ENCODE measurements at regions not wholly inside any gene's neighbourhood (a gene's known extent, or its start where the extent isn't known, plus 50 kb on each side); places are given as distances from the start of the nearest gene placed in this dataset.

- Histone ChIP-seq H3K27ac (ENCODE audit: low read length in 2 of 2) (no peak overlapping the region), H3K9ac (ENCODE audit: low read length) (no peak overlapping the region), H4K20me1 (ENCODE audit: control insufficient read depth, insufficient read depth, low read length, poor library complexity, severe bottlenecking) (no peaks in the 10 kb centered on the region), H3K4me3 (ENCODE audit: control extremely low read depth in 1 of 5, extremely low read depth in 1 of 5, insufficient read depth in 1 of 5, low read depth in 2 of 5, low read length in 4 of 5) (no peak overlapping the region), H3K4me1 (ENCODE audit: control insufficient read depth in 2 of 2, insufficient read depth in 2 of 2, low read length in 2 of 2) (no peaks in the 10 kb centered on the region), H3K4me2 (replicated peaks; ENCODE audit: low read depth, low read length, poor library complexity, severe bottlenecking) (no peak overlapping the region), H3K36me3 (replicated peaks in 1 of 2; ENCODE audit: control extremely low read depth in 1 of 2, control insufficient read depth in 1 of 2, extremely low read depth in 1 of 2, insufficient read depth in 2 of 2, low read length in 1 of 2) (no peaks in the 10 kb centered on the region), H3K79me2 (ENCODE audit: control insufficient read depth, insufficient read depth, low read length) (no peaks in the 10 kb centered on the region), H2AFZ (ENCODE audit: insufficient read depth, low read depth, low read length, poor library complexity, severe bottlenecking) (no peak overlapping the region), H3K9me3 (ENCODE audit: control extremely low read depth in 1 of 3, control insufficient read depth in 2 of 3, insufficient read depth in 1 of 3, low read length in 2 of 3) (peaks cover 0 to 4% (median 0%) of the 10 kb centered on the region in 3 donors), H3K27me3 (replicated peaks in 1 of 4; ENCODE audit: control extremely low read depth in 1 of 4, control insufficient read depth in 3 of 4, insufficient read depth in 4 of 4, low read length in 3 of 4) (no peaks in the 10 kb centered on the region)
- TF ChIP-seq EZH2 (IDR thresholded peaks at IDR 0.05; ENCODE audit: borderline replicate concordance, insufficient read depth, low read depth, low read length, poor library complexity, severe bottlenecking) (no peak), CTCF (IDR thresholded peaks at IDR 0.05) (no peak)
- Mint-ChIP-seq H3K4me1 (no peaks in the 10 kb centered on the region), H3K27me3 (no peaks in the 10 kb centered on the region), H3K27ac (no peak overlapping the region), H3K4me3 (no peak overlapping the region), H3K9me3 (ENCODE audit: insufficient read depth) (no peaks in the 10 kb centered on the region)
- ChIA-PET POLR2A (no interaction called here), CTCF (no interaction called here)
- DNase-seq (no peak), ATAC-seq (ENCODE audit: low read depth) (no peak)
- no CpG with 5 or more reads among the region's 1 CpG for WGBS (ENCODE audit: insufficient coverage)
- intact Hi-C loops (cut with micrococcal nuclease) = no loop called here
These were observed 161.4 kb upstream of the GIMD1 start for GRCh38 chr4:106530024-106530361.

- intact Hi-C loops (cut with micrococcal nuclease) = no loop called here
- H3K4me3 Mint-ChIP-seq = no peak overlapping the region
- peaks cover 0 to 4% (median 0%) of the 10 kb centered on the region in 3 donors for H3K9me3 ChIP-seq (ENCODE audit: control extremely low read depth in 1 of 3, control insufficient read depth in 2 of 3, insufficient read depth in 1 of 3, low read length in 2 of 3)
- H3K4me1 ChIP-seq (ENCODE audit: control insufficient read depth in 2 of 2, insufficient read depth in 2 of 2, low read length in 2 of 2) = no peaks in the 10 kb centered on the region
- TF ChIP-seq EZH2 (IDR thresholded peaks at IDR 0.05; ENCODE audit: borderline replicate concordance, insufficient read depth, low read depth, low read length, poor library complexity, severe bottlenecking) = no peak
- no peak for TF ChIP-seq CTCF (IDR thresholded peaks at IDR 0.05)
- no peaks in the 10 kb centered on the region for H3K4me1 Mint-ChIP-seq
- no peaks in the 10 kb centered on the region for H4K20me1 ChIP-seq (ENCODE audit: control insufficient read depth, insufficient read depth, low read length, poor library complexity, severe bottlenecking)
- H3K79me2 ChIP-seq (ENCODE audit: control insufficient read depth, insufficient read depth, low read length) = no peaks in the 10 kb centered on the region
- no peak overlapping the region for H3K4me2 ChIP-seq (replicated peaks; ENCODE audit: low read depth, low read length, poor library complexity, severe bottlenecking)
- CTCF ChIA-PET = no interaction called here
- 78% methylated on average over 1 of the region's 2 CpGs for WGBS (ENCODE audit: insufficient coverage)
- no peaks in the 10 kb centered on the region for H3K27me3 Mint-ChIP-seq
- POLR2A ChIA-PET = no interaction called here
- H3K9me3 Mint-ChIP-seq (ENCODE audit: insufficient read depth) = no peaks in the 10 kb centered on the region
- ATAC-seq (ENCODE audit: low read depth) = no peak
- H3K9ac ChIP-seq (ENCODE audit: low read length) = no peak overlapping the region
- DNase-seq = no peak
- H3K27ac Mint-ChIP-seq = no peak overlapping the region
- H3K27me3 ChIP-seq (replicated peaks in 1 of 4; ENCODE audit: control extremely low read depth in 1 of 4, control insufficient read depth in 3 of 4, insufficient read depth in 4 of 4, low read length in 3 of 4) = no peaks in the 10 kb centered on the region
- H3K27ac ChIP-seq (ENCODE audit: low read length in 2 of 2) = no peak overlapping the region
- H3K4me3 ChIP-seq (ENCODE audit: control extremely low read depth in 1 of 5, extremely low read depth in 1 of 5, insufficient read depth in 1 of 5, low read depth in 2 of 5, low read length in 4 of 5) = no peak overlapping the region
- no peak overlapping the region for H2AFZ ChIP-seq (ENCODE audit: insufficient read depth, low read depth, low read length, poor library complexity, severe bottlenecking)
- H3K36me3 ChIP-seq (replicated peaks in 1 of 2; ENCODE audit: control extremely low read depth in 1 of 2, control insufficient read depth in 1 of 2, extremely low read depth in 1 of 2, insufficient read depth in 2 of 2, low read length in 1 of 2) = no peaks in the 10 kb centered on the region
These were observed 160.9 kb upstream of the GIMD1 start for GRCh38 chr4:106529348-106530023.

Data from B cell (primary cell).